ENCODE measurements at regions not wholly inside any gene's neighbourhood (a gene's known extent, or its start where the extent isn't known, plus 50 kb on each side); places are given as distances from the start of the nearest gene placed in this dataset.

- FAIRE-seq = no peak
- 62 to 78% methylated on average over 2 of the region's 2 CpGs for WGBS, 2 donors
Measured at GRCh38 chr5:5632678-5633077, 210.2 kb downstream of the ICE1 start.

GRCh38 chr5:5629607-5629978 lies 207.1 kb downstream of the ICE1 start:
- Histone ChIP-seq H3K9me3 (no peaks in the 10 kb centered on the region), H3K4me3 (no peak overlapping the region), H3K4me1 (no peaks in the 10 kb centered on the region), H3K27ac (no peak overlapping the region), H3K36me3 (no peaks in the 10 kb centered on the region), H3K27me3 (no peaks in the 10 kb centered on the region)
- no peak for ATAC-seq
- FAIRE-seq = no peak
- TF ChIP-seq CTCF (IDR thresholded peaks at IDR 0.05) = no peak
- 47 to 64% methylated on average over 5 of the region's 5 CpGs for WGBS, 2 donors
- intact Hi-C loops (cut with DNase I) = no loop called here
- DNase-seq = no peak

More at GRCh38 chr5:5632678-5633077, 210.2 kb downstream of the ICE1 start:
- no peaks in the 10 kb centered on the region for H3K27me3 ChIP-seq
- H3K9me3 ChIP-seq = no peaks in the 10 kb centered on the region
- intact Hi-C loops (cut with DNase I) = no loop called here
- H3K27ac ChIP-seq = no peak overlapping the region
- H3K36me3 ChIP-seq = no peaks in the 10 kb centered on the region
- no peak overlapping the region for H3K4me3 ChIP-seq
- no peak for TF ChIP-seq CTCF (IDR thresholded peaks at IDR 0.05)
- H3K4me1 ChIP-seq = no peaks in the 10 kb centered on the region
- ATAC-seq (no peak), DNase-seq (no peak)

GRCh38 chr5:5628866-5629606 lies 206.6 kb downstream of the ICE1 start:
- Histone ChIP-seq H3K27me3 (no peaks in the 10 kb centered on the region), H3K27ac (no peak overlapping the region), H3K36me3 (no peaks in the 10 kb centered on the region), H3K9me3 (no peaks in the 10 kb centered on the region), H3K4me1 (no peaks in the 10 kb centered on the region), H3K4me3 (no peak overlapping the region)
- WGBS, 2 donors = 46 to 62% methylated on average over 10 of the region's 10 CpGs
- FAIRE-seq (no peak), DNase-seq (no peak), ATAC-seq (no peak)
- intact Hi-C loops (cut with DNase I) = no loop called here
- TF ChIP-seq CTCF (IDR thresholded peaks at IDR 0.05) = no peak

GRCh38 chr5:5626412-5626811 lies 203.9 kb downstream of the ICE1 start:
- H3K27me3 ChIP-seq = no peaks in the 10 kb centered on the region
- H3K4me1 ChIP-seq = no peaks in the 10 kb centered on the region
- ATAC-seq = no peak
- H3K9me3 ChIP-seq = no peaks in the 10 kb centered on the region
- intact Hi-C loops (cut with DNase I) = no loop called here
- no peak for TF ChIP-seq CTCF (IDR thresholded peaks at IDR 0.05)
- H3K36me3 ChIP-seq = no peaks in the 10 kb centered on the region
- no peak for DNase-seq
- no peak overlapping the region for H3K4me3 ChIP-seq
- no peak for FAIRE-seq
- H3K27ac ChIP-seq = no peak overlapping the region
- 39 to 69% methylated on average over 1 of the region's 1 CpG for WGBS, 2 donors

- 58 to 67% methylated on average over 3 of the region's 3 CpGs for WGBS, 2 donors
- H3K27me3 ChIP-seq = no peaks in the 10 kb centered on the region
- no peak for FAIRE-seq
- H3K36me3 ChIP-seq = no peaks in the 10 kb centered on the region
- no peak for DNase-seq
- H3K4me1 ChIP-seq = no peaks in the 10 kb centered on the region
- no peak overlapping the region for H3K4me3 ChIP-seq
- H3K9me3 ChIP-seq = no peaks in the 10 kb centered on the region
- H3K27ac ChIP-seq = no peak overlapping the region
- no peak for ATAC-seq
- TF ChIP-seq CTCF (IDR thresholded peaks at IDR 0.05) = no peak
- intact Hi-C loops (cut with DNase I) = no loop called here
Measured at GRCh38 chr5:5625491-5625890, 203.0 kb downstream of the ICE1 start.
